COLO668 (cell line): ENCODE measurements at regions not wholly inside any gene's neighbourhood (a gene's known extent, or its start where the extent isn't known, plus 50 kb on each side); places are given as distances from the start of the nearest gene placed in this dataset.

Experiments
- DNase-seq: peaks from one replicate; lab custom pipeline; 2025; ENCODE audit not compliant: unreplicated experiment; lab: John Stamatoyannopoulos, UW

DNA sequence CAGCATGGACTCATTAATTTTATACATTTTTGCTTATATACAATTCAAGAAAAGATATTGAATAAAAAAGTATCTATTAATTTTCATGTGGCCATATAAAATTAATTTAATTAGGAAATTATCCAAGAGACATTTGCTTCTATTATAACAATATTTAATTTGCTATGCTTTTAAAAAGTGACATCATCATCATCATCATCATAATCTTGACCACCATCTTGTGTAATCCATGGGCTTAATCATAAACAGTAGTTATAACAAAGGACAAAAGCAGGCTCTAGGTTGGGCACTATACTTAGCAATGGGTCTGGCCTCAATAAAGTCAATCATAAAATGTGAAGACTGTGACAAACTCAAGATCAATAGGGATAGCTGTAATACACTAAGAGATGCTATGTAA lies 1031.6 kb downstream of the SLITRK1 start:
- DNase-seq, result no peak

DNA sequence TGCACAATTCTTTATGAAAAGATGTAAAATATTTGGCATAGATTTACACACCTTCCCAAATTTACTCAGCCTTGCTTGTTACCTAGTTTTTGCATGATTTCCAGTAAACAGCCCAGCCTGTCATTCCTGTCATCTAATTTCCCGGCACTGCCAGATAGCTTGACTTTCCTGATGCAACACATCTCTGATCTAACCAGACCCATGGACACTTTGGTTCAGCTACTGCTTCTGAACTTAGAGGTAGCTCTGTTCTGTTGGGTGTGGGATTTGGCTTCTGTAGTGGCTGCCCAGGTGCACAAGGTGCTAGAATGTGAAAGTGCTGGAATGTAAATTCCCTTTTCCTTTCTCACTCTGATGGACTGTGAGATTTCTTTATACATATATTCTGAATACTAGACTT lies 1033.5 kb downstream of the SLITRK1 start:
- no peak for DNase-seq

DNA sequence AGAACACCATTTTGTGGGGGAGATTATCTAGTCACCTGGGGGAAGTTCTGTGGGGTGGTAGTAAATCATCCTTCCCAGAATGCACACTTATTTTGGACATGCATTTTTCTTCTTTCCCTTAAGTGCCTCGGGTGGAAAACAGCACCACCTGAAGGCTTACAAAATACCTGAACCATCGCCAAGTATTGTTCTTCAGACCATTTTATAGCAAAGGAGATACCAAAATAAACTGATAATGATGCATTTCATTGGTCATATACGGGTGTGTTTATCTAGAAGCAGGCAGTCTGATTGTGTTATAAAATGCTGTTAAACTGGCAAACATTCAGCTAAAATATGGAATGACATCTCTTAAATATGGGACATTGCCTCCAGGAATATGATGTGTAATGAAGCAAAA lies 1034.7 kb downstream of the SLITRK1 start:
- DNase-seq, result no peak

DNA sequence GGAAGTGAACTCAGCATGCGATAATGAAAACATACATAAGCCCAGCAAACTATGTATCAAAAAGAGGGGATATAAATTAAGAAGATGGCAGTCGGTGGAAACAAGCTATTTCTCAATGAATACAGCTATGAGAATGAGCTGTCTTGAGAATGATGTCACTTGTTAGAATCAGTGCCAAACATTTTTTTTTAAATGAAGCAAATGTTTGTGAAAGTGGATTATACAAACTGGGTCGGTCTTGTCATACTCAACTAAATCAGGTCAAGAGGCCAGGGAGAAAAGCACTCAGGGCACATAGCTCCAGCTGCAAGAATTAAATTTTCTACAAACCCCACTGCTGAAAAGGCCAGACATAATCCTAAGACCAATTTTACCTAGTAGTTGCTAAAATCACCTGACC lies 1048.4 kb downstream of the SLITRK1 start:
- no peak for DNase-seq

DNA sequence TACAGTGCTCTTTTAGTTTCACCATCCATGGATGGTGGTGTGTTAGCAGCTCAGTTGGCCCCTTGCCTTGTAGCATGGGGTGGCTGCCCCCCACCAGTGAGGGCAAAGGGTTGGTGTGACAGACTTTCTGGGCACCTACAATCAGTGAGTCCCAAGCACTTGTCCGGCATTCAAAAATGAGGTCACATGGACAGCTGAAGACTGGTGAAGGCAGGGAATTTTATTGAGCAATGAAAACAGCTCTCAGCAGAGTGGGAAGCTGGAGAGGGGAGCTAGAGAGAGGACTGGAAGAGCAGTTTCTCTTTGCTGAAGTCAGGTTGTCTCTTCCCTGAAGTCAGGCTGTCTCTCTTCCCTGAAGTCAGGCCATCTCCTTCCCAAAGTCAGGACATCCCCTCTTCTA lies 1053.2 kb downstream of the SLITRK1 start:
- no peak for DNase-seq

DNA sequence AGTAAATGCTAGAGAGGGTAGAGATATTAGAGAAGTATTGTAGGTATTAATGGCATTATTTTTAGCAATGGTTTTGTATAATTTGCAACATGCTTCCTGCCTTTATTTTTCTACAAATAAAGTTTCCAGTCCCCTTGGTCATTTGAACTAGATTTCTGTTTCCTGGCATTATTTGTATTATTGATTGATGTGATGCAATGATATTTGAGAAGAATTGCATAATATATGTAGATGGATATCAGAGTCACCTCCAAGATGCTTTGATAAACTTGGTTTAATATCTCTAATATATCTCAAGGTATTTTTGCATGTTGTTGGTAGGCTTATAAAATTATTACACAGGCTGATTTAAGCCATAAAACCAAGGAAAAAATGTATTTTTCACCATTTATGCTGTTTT lies 1054.5 kb downstream of the SLITRK1 start:
- DNase-seq, result no peak

DNA sequence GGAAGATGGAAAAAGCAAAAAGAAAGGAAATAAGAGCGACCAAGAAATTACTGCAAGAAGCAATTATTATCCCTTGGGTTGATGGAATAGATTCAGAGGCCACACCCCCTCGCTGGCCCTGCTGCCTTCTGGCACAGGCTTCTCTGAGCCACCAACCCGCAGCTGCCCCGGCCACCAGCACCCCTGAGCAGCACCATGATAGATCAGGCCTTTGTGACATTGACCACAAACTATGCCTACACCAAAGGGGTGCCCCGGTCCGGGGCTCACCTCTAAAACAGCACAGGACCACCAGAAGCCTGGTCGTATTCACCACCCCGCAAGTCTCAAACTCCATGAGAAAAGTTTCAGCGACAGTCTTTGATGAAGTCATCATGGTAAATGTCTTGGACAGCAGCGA lies 1059.3 kb downstream of the SLITRK1 start:
- DNase-seq, result no peak

DNA sequence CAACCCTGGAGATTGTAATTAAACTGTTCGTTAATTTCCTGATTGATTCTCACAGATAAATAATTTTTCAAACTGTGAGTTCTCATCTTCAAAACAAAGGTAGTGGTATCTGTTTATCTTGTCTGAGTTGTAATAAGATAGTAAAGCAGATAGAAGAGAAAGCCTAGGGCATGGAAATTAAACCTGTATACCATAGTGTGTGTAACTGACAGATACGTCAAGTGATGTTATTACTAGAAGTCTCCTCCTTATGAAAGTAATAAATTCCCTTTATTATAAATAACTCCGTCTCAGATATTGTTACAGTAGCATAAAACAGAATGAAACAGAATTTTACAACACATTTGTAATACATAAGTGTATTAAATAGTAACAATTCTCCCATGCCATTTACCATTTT lies 1065.1 kb downstream of the SLITRK1 start:
- DNase-seq, result no peak

DNA sequence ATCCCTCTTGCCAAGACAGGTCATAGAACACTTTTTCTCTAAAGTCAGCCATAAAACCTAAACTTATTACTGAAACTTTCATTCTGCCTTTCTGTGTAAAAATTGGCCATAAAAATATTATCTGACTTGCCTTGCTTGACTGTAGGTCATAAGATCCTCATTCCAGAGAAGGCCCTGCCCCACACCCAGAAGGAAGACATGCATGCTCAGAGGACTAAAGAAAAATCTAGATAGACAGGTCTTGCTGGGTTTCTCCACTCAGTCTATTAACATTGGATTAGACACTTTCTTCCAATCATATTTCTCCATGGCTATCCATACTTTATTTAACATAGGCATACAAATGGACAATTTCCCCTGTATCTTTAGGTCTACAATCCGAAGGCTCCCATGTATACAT lies 1066.5 kb downstream of the SLITRK1 start:
- DNase-seq, result no peak

DNA sequence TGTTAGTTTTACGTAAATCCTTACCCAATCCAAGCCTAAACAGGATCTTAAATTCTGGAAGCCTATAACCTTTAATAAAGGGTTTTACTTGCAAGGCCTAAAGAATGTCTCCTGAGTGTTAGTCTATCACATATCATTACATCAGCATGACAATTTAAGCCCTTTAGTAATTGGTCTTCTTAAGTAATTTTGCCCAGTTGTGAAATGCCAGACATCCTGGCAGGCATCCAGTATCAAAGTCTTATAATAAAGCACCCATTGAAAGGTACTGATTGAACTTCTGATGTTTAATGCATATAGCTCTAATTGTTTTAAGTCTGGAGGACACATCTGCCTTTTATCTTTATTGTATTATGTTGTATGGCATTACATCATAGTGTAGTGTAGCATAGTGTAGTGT lies 1078.9 kb downstream of the SLITRK1 start:
- no peak for DNase-seq

DNA sequence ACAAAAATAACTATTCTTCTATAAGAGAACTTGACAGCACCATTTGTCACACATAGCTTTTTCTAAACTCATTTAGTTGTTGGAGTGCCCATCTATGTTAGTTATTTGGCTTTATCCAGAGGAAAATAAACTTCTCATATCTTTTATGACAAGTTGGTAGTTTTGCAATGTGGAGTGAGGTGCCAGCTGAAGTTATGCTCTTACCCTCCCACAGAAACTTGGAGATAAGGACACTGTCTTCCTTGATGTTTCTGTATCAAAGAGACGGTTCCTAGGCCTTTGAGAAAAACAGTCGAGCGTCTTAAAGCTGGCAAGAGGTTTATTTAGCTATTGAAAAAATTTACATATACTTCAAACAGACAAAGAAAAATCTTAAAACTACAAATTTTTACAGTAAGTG lies 1079.7 kb downstream of the SLITRK1 start:
- no peak for DNase-seq

DNA sequence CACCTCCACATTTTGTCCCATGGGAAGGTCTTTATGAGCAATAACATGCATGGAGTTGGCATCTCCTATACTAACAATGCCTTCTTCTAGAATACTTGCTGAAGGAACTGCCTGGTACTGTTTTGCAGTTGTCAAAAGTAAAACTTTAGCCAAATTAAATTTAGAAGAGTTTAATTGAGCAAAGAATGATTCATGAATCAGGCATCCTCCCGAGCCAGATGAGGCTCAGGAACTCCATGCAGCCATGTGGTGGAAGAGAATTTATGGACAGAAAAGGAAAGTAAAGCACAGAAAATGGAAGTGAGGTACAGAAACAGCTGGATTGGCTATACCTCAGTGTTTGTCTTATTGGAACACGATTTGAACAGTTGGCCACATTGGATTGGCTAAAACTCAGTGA lies 1081.9 kb downstream of the SLITRK1 start:
- DNase-seq, result no peak

DNA sequence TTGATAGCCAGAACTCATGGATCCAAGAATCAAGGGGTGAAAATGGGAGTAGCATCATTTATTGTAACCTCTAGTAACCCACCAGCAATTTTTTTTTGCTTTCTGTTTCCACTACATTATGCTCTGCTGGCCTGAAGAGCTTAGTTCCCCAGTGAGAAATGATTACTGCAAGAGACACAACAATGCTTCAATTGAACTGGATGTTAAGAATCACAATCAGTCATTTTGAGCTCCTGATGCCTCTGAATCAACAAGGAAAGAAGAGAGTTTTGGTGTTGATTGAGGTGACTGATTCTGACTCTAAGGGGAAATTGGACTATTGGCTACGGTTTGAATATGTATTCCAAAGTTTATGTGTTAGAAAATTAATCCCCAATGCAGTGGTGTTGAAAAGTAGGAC lies 1084.4 kb downstream of the SLITRK1 start:
- no peak for DNase-seq

DNA sequence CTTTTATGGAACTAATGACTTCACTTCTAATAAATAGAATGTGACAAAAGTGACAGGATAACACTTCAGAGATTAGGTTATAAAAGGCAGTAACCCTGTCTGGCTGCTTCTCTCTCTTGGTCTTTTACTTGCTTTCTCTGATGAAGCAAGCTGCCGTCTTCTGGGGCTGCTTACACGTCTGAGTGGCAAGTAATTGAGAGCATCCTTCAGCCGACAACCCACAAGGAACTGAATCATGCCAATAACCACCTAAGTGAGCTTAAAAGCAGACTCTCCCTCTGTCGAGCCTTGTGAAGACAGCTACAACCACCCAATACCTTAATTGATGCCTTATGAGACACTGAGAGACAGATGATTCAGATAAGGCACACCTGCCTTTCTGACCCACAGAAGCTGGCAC lies 1091.2 kb downstream of the SLITRK1 start:
- no peak for DNase-seq

DNA sequence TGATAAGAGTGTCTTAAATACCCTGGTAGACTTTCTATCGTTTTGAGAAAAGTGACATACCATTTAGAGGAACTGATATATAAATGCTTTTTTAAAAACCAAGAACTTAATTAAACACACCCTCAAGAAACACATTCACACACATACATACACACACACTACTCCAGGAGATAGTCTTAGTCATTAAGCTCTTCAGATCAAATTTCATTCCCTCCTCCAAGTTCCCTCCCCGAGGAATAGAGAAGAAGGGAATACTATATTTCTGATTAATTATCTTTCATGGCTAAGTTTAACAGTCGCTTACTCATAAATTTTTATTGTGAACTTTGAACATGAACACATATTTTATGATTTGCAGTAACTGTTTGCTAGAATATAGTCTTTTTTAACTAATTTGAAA lies 1109.5 kb downstream of the SLITRK1 start:
- no peak for DNase-seq

DNA sequence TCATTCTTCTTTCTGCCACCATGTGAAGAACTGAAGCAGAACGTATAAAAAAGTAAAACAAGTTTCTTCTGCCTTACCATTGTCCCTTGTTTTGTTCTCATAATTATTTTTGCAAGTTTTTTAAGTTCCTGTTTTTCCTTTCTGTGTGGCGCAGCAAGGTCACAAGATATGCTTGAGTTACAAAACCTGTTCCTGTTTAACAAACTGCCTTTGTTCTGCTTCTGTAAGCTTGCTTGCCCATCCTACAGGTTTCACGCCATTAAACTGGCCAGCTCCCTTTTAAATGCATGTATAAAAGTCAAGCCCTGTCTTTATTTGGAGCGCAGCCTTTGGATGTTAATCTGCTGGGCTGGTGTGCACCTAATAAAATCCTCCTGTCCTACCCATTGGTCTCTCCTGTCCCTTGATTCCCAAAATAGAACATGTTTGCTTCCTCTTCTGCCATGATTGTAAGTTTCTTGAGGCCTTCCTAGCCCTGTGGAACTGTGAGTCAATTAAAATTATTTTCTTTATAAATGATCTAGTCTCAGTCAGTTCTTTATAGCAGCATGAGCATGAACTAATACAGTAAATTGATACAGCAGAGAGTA lies 1115.4 kb downstream of the SLITRK1 start:
- no peak for DNase-seq

DNA sequence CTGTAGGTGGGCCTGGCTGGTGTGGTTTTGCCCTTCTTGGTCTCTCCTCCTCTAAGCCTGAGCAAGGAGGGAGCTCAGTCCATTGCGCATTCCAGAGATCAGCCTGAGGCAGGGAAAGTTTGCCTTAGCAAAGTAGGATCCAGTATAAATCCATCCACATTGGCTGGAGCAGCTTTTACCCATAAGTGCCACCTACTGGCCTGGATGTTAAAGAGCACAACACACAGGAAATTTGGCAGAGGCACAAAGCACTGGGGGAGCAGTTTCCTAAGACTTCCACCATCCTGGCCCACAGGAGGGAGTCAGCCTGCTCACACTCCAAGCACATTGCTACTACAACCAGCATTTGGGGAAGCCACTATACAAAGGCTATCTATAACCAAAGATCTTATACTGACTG lies 1124.2 kb downstream of the SLITRK1 start:
- no peak for DNase-seq

DNA sequence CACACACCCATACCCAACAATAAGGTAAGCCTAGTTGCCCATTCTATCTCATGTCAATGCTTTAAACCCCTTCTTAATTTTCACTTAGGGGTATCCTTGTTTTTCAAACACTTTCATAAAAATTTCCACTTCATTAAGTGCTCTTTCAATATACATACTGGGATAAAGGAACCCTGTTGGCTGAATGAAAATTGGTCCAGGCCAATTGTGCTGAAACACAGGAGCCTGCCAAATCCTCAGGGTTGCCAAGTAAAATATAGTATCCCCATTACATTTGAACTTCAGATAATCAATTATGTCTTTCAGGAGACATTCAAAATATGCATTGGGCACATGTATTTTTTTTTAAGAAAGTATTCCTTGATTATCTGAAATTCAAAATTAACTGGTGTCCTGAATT lies 1131.1 kb downstream of the SLITRK1 start:
- DNase-seq, result no peak

DNA sequence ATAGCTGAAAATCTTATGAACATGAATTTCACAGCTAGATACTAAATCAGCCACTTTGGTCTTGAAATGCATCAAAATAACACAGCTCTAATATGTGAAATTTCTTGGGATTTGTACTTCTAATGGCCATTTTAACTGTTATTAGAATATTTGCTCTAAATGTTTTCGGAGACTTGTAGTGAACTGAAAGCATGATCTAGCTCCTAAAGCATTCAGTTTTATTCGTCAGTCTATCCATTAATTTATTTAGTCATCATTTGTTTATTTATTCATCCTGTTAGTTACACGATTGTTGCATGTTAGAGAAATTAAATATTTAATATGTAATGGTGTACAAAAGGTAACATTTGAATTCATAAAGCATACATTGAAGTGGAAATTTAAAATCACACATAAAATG lies 1132.7 kb downstream of the SLITRK1 start:
- no peak for DNase-seq

DNA sequence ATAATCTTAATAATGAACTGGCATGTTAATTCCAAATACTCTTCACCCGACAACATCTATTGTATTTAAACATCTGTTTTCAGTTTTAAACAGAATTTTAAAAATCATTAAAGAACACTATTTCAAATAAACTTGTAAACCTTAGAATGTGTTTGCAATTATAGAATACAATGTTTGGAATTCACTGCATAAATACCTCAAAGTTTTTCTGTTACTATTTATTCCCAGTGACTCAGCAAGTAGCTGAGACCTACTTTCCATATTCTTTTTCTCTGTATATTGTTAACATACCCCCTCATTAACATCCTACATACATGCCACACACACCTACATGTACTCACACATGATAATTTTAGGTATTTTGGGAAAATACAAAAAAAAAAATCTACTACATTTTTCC lies 1134.3 kb downstream of the SLITRK1 start:
- no peak for DNase-seq

DNA sequence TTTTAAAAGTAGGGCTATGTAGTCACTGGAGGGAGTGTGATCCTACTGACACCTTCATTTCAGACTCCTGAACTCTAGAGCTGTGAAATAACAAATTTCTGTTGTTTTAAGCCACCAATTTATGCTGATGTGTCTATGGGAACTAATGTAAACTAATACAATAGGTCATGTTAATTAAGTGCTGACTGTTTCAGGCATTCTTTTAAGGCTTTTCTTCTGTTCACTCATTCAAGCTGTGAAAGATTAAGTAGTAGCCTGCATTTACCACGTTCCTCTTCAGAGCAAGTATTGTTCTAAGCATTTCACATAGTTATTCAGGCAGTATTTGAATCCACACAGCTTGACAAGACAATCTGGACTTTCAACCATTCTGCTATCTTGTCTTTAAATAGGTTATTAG lies 1135.0 kb downstream of the SLITRK1 start:
- DNase-seq, result no peak

DNA sequence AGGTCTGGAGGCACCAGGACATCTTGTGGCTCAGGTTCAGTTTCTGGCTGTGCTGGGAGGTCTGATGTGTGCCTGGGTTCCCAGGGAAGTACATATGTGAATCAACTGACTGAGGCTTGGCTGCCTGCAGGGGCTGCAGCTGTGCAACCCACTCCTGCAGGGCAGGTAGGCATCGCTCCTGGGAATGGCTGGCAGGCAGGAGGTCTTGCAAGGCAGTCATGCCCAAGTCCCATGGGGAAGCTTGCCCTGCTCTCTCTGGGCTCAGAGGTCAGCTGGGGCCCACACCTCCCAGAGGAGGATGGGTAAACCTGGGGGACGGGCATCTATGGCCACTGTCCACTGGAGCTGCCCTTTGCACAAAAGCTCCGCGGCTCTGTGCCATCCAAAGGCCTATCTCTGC lies 1141.8 kb downstream of the SLITRK1 start:
- DNase-seq, result no peak

DNA sequence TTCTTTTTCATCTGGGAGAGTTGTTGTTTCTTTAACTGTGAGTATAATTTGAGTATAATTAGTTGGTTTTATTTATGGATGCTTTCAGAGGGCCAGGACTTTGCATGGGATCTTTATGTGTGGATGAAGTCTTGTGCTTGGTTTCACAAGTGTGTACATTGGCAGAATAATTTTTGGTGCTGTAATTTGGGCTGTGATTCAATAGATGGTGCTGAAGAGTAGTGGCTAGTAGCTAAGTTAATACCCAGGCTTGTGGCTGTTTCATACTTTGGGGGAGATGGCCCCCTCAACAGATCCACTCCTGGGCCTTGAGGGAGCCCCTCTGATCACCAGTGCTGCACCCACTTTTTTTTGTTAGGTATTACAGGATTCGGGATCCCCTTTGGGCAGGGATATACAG lies 1142.4 kb downstream of the SLITRK1 start:
- no peak for DNase-seq

DNA sequence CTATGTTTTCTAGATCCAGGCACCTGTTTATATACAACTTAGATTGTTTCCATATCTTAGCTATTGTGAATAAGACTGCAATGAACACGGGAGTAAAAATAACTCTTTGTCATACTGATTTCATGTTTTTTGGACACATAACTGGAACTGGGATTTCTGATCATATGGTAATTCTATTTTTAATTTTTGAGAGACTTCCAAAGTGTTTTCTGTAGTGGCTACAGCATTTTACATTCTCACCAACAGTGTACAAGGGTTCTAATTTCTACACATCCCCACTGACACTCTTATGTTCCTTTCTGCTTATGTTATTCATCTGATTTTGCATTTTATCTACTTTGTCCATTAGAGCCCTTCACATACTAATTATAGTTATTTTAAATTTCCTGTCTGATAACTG lies 1152.9 kb downstream of the SLITRK1 start:
- DNase-seq, result no peak
